Endothelial cell of umbilical vein (primary cell): ENCODE measurements at regions not wholly inside any gene's neighbourhood (a gene's known extent, or its start where the extent isn't known, plus 50 kb on each side); places are given as distances from the start of the nearest gene placed in this dataset.

ENCODE experiments used
- CTCF ChIP-seq, 2 donors: IDR thresholded peaks; 1 replicate in 1 of 2; 2 replicates in 1 of 2; pipeline ENCODE4 v1.5.1; 2011; ENCODE audit warnings: low read length in 2 of 2, mild to moderate bottlenecking in 2 of 2, moderate library complexity in 2 of 2, control low read depth in 1 of 2, inconsistent platforms in 1 of 2, low read depth in 1 of 2; ENCODE audit not compliant: insufficient read depth in 1 of 2; ENCODE audit errors: extremely low read depth in 1 of 2
- EZH2 ChIP-seq: IDR thresholded peaks from 2 replicates; pipeline ENCODE4 v1.6.1; 2012; ENCODE audit warnings: borderline replicate concordance, low read depth, mild to moderate bottlenecking, moderate library complexity, low read length, inconsistent platforms; ENCODE audit not compliant: severe bottlenecking
- FOS ChIP-seq: IDR thresholded peaks from 2 replicates; pipeline ENCODE4 v1.6.1; 2011; ENCODE audit warnings: mild to moderate bottlenecking, low read length, moderate library complexity, borderline replicate concordance; ENCODE audit not compliant: insufficient read depth
- JUN ChIP-seq: IDR thresholded peaks from 2 replicates; pipeline ENCODE4 v1.6.1; 2011; ENCODE audit warnings: borderline replicate concordance, low read depth; ENCODE audit not compliant: insufficient read length, insufficient read depth
- MAX ChIP-seq: IDR thresholded peaks from 2 replicates; pipeline ENCODE4 v1.6.1; 2011; ENCODE audit not compliant: insufficient read depth, insufficient read length
- MYC ChIP-seq: IDR thresholded peaks from one replicate; pipeline ENCODE4 v1.6.1; 2011; ENCODE audit warnings: mild to moderate bottlenecking, low read depth, low read length
- POLR2A ChIP-seq: IDR thresholded peaks from 2 replicates; pipeline ENCODE4 v1.6.1; 2012; ENCODE audit warnings: low read depth, mild to moderate bottlenecking, control low read depth, low read length
- POLR2AphosphoS5 ChIP-seq: IDR thresholded peaks from 2 replicates; pipeline ENCODE4 v1.6.1; 2012; ENCODE audit warnings: low read depth, mild to moderate bottlenecking, control low read depth, low read length, moderate library complexity; ENCODE audit not compliant: insufficient read depth

GRCh38 chr10:78507510-78508160 is 474.0 kb downstream of the RPS24 start:
- TF ChIP-seq FOS (no peak), CTCF (IDR thresholded peaks at IDR 0.05; ENCODE audit: extremely low read depth in 1 of 2, insufficient read depth in 1 of 2, low read depth in 1 of 2, low read length in 2 of 2) (no peak), MAX (no peak), MYC (no peak), POLR2A (no peak), POLR2AphosphoS5 (no peak), EZH2 (no peak), JUN (no peak)
